Gastroesophageal sphincter (tissue), 4 donors: ENCODE measurements at regions not wholly inside any gene's neighbourhood (a gene's known extent, or its start where the extent isn't known, plus 50 kb on each side); places are given as distances from the start of the nearest gene placed in this dataset.

ENCODE experiments used
- ATAC-seq: fragments of 150-250 bp; one replicate; pipeline ENCODE4 v1.9.1; 2016; ENCODE audit warnings: mild to moderate bottlenecking, moderate library complexity
- H3K27ac ChIP-seq, 4 donors: fragments of 200-600 bp; sonication (generic) in 3 of 4; 1 replicate in 3 of 4; 2 replicates in 1 of 4; pipeline ENCODE4 v1.5.1; 2016 to 2019
- H3K27me3 ChIP-seq: fragments of 200-600 bp; sonication (generic); one replicate; pipeline ENCODE4 v1.5.1; 2019
- H3K36me3 ChIP-seq, 2 donors: fragments of 200-600 bp; sonication (generic); one replicate each; pipeline ENCODE4 v1.5.1; 2019; ENCODE audit warnings: control low read depth in 1 of 2
- H3K4me1 ChIP-seq, 3 donors: fragments of 200-600 bp; sonication (generic); 1 replicate in 2 of 3; 2 replicates in 1 of 3; pipeline ENCODE4 v1.5.1; 2016 to 2019; ENCODE audit warnings: control low read depth in 2 of 3
- H3K4me3 ChIP-seq, 2 donors: fragments of 200-600 bp; sonication (generic); one replicate each; pipeline ENCODE4 v1.5.1; 2019; ENCODE audit warnings: mild to moderate bottlenecking in 1 of 2, moderate library complexity in 1 of 2
- H3K9me3 ChIP-seq, 3 donors: fragments of 200-600 bp; sonication (generic); one replicate each; pipeline ENCODE4 v1.5.1; 2017 to 2019; ENCODE audit warnings: control low read depth in 2 of 3
- EP300 ChIP-seq: sonication (generic); formaldehyde crosslinking; IDR thresholded peaks from one replicate; pipeline ENCODE4 v1.6.1; 2017; ENCODE audit warnings: antibody characterized with exemption, mild to moderate bottlenecking
- POLR2A ChIP-seq, 2 donors: fragments of 450-650 bp; IDR thresholded peaks; one replicate each; pipeline ENCODE4 v1.6.1; 2017; ENCODE audit warnings: antibody characterized with exemption in 2 of 2, mild to moderate bottlenecking in 2 of 2, moderate library complexity in 1 of 2
- POLR2AphosphoS5 ChIP-seq: sonication (generic); formaldehyde crosslinking; IDR thresholded peaks from one replicate; pipeline ENCODE4 v1.6.1; 2017; ENCODE audit warnings: antibody characterized with exemption
- WGBS, 2 donors: methylation state at CpG; one replicate each; pipeline ENCODE4 v1.1.5; 2018; ENCODE audit warnings: low coverage in 1 of 2; 5-methylcytosine and 5-hydroxymethylcytosine counted together
- TF ChIP-seq, protein P1 (sequence below), 4 experiments: fragments of 200-600 bp in 2 of 4; fragments of 450-650 bp in 2 of 4; sonication (generic) in 1 of 4; IDR thresholded peaks; one replicate each; pipeline ENCODE4 v1.5.1; 2017 to 2019; ENCODE audit warnings: antibody characterized with exemption in 4 of 4, mild to moderate bottlenecking in 2 of 4, moderate library complexity in 2 of 4

DNA sequence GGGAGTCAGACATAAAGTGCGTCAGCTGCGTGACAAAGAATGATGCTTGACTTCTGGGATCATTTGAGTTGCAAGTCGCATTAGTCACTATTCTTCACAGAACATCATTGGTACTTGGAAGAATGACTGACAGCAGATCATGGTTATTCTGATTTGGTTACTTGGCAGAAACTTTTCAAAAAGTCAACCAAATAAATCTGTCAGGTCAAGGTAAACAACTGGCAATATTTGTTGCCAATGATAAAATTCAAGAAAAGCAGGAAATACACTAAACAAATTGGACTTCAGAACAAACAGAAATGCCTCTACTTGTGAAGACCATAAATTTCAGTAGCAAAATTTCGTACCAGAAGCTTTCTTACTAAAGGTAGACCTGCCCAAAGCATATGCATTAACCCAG lies 221.6 kb downstream of the TFAP2A start:
- no peak overlapping the region for H3K4me3 ChIP-seq
- peaks cover 5% of the 10 kb centered on the region for H3K27me3 ChIP-seq
- no peaks in the 10 kb centered on the region for H3K9me3 ChIP-seq
- H3K27ac ChIP-seq = no peak overlapping the region
- WGBS, 2 donors = 63 to 89% methylated on average over 2 to 4 of the region's 4 CpGs
- no peaks in the 10 kb centered on the region for H3K4me1 ChIP-seq
- no peak for ATAC-seq
- TF ChIP-seq EP300 (no peak), POLR2A (IDR thresholded peaks at IDR 0.05) (no peak), POLR2AphosphoS5 (no peak)
- TF ChIP-seq, protein P1, sequence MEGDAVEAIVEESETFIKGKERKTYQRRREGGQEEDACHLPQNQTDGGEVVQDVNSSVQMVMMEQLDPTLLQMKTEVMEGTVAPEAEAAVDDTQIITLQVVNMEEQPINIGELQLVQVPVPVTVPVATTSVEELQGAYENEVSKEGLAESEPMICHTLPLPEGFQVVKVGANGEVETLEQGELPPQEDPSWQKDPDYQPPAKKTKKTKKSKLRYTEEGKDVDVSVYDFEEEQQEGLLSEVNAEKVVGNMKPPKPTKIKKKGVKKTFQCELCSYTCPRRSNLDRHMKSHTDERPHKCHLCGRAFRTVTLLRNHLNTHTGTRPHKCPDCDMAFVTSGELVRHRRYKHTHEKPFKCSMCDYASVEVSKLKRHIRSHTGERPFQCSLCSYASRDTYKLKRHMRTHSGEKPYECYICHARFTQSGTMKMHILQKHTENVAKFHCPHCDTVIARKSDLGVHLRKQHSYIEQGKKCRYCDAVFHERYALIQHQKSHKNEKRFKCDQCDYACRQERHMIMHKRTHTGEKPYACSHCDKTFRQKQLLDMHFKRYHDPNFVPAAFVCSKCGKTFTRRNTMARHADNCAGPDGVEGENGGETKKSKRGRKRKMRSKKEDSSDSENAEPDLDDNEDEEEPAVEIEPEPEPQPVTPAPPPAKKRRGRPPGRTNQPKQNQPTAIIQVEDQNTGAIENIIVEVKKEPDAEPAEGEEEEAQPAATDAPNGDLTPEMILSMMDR (IDR thresholded peaks at IDR 0.05) = no peak
- no peaks in the 10 kb centered on the region for H3K36me3 ChIP-seq

DNA sequence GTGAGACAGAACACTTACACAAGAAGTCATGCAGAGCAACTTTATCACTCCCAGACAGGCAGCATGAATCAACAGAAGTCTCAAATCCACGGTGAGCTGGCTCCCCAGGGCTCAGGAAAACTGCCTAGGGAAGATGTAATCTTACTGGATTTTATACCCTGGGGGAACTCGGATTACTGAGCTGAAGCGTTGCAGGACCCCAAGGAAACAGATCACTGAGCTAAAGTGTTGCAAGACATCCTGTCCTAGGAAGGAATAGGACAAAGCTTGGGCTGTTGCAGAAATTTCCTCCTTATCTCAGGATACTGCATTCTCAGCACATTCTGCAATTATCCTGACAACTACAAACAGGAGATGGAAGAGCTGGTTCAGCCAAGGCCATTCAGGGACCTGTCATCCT lies 224.8 kb downstream of the TFAP2A start:
- Histone ChIP-seq H3K4me1 (no peaks in the 10 kb centered on the region), H3K9me3 (no peaks in the 10 kb centered on the region), H3K4me3 (no peak overlapping the region), H3K36me3 (no peaks in the 10 kb centered on the region), H3K27ac (no peak overlapping the region), H3K27me3 (no peaks in the 10 kb centered on the region)
- 10 to 41% methylated on average over 2 of the region's 3 CpGs for WGBS, 2 donors
- TF ChIP-seq POLR2AphosphoS5 = no peak
- TF ChIP-seq, protein P1 (IDR thresholded peaks at IDR 0.05) = no peak
- TF ChIP-seq POLR2A (IDR thresholded peaks at IDR 0.05) = no peak
- TF ChIP-seq EP300 = no peak
- no peak for ATAC-seq

DNA sequence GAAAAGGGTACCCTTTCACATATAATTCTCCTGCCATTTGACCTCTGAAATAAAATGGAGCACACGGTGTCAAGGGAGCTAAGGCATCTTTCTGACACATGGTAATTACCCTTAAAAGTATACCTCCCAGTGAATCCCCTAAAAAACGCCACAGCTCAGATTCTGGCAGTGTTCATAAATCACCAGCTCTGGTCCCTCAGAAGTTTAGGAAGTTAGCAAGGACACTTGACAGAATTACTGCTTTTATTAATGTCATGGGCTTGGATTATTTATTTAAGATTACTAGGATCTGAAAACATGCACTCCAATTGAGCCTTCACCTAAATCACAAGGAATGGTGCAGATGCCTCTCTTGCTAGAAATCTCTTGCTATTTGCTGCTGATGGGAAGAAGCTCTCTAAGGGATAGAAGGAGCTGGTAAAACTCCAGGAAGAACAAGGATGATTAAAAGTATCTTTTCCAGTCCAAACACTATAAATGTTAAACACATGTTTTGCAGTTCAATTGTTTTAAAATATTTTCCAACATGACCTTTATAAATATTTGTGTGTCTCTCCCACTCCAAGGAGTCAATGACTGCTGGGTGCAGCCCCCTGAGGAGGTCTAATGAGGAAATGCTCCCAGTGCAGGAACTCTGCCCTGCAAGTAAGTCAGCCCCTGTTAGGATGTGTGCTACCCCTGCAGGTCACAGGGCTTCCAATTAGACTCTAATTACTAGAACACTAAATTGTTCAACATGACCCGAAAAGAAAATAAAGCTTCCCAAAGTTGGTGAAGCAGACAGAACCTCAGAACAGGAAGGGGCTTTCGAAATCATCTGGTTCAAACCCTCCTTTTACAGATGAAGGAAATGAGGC lies 230.3 kb downstream of the TFAP2A start:
- no peaks in the 10 kb centered on the region for H3K36me3 ChIP-seq
- no peak overlapping the region for H3K27ac ChIP-seq
- no peak for TF ChIP-seq POLR2AphosphoS5
- TF ChIP-seq EP300 = no peak
- TF ChIP-seq, protein P1 (IDR thresholded peaks at IDR 0.05) = no peak
- TF ChIP-seq POLR2A (IDR thresholded peaks at IDR 0.05) = no peak
- no peaks in the 10 kb centered on the region for H3K9me3 ChIP-seq
- ATAC-seq = no peak
- no peaks in the 10 kb centered on the region for H3K27me3 ChIP-seq
- no peak overlapping the region for H3K4me3 ChIP-seq
- WGBS, 2 donors = 14 to 29% methylated on average over 1 to 4 of the region's 4 CpGs
- H3K4me1 ChIP-seq = no peaks in the 10 kb centered on the region

DNA sequence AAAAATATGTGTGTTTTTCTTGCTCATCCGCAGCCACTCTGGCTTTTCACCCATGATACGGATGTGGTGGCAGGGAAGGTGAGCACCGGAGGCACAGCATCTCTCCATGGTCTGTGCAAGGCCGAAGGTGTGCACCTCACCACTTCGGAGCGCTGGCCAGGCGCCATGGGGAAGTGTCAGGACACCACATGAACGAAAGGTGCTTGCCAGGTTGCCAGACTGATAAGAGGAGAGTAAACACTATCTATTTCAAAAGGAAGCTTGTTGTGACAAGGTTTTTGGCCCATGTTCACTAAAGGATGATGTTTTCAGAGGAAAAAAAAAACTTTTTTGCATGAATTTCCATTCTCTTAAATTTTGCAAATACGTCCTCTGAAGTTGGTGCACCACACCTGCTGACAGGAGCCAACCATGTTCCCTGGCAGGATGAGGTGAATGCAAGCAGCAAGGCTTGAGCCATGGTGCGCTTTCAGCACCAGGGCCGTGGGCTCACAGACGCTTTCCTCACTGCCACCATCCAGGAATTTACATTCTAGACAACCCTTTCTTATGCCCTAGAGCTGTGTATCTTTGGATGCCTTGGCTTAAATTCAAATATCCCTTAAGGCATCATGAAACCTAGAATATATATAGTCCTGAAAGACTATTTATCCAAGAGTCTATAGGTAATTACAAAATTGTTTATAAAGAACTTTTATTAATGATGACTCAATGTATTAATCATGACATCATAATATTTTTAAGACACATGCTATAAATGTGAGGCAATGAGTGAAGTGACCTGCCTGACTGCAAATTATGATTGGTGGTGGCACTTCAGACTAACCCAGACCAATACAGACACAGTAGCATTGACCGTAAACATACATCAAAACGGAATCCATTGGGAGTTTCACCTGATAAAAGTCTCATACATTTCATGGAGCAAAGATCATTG lies 234.5 kb downstream of the TFAP2A start:
- Histone ChIP-seq H3K4me3 (no peak overlapping the region), H3K36me3 (no peaks in the 10 kb centered on the region), H3K27ac (no peak overlapping the region), H3K4me1 (no peaks in the 10 kb centered on the region), H3K9me3 (no peaks in the 10 kb centered on the region), H3K27me3 (no peaks in the 10 kb centered on the region)
- no peak for TF ChIP-seq POLR2A (IDR thresholded peaks at IDR 0.05)
- TF ChIP-seq, protein P1 (IDR thresholded peaks at IDR 0.05) = no peak
- TF ChIP-seq POLR2AphosphoS5 = no peak
- TF ChIP-seq EP300 = no peak
- ATAC-seq = no peak
- WGBS, 2 donors = 77 to 84% methylated on average over 12 to 13 of the region's 14 CpGs
